GM18868 (cell line): ENCODE measurements at regions not wholly inside any gene's neighbourhood (a gene's known extent, or its start where the extent isn't known, plus 50 kb on each side); places are given as distances from the start of the nearest gene placed in this dataset.

ENCODE experiments used
- ATAC-seq: cut with Tn5 transposase; IDR thresholded peaks from one replicate; pipeline ENCODE4 v1.9.1; 2021; ENCODE audit warnings: mild to moderate bottlenecking, moderate library complexity; ENCODE audit not compliant: unreplicated experiment

- ATAC-seq, result no peak
These were observed 153.3 kb upstream of the TBL1X start for GRCh38 chrX:9311421-9312160.

- no peak for ATAC-seq
These were observed 151.7 kb upstream of the TBL1X start for GRCh38 chrX:9312922-9313867.

DNA sequence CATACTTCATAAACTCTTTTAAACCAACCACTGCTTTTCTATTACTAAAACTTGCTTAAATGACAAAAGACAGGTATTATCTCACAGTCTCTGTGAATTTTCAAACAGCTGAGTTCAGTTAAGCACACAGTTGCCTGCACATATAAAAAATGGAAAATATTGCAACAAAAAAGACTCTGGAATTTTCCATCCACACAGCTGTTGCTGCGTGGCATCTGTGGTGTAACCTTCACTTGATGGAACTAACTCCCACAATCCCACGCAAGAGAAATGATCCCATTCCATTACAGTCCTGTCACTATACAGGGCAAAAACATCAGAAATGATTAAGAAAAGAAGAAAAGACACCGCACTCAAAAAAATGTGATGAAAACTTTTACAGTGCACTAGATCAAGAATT, 149.8 kb upstream of the TBL1X start:
- ATAC-seq, result no peak

GRCh38 chrX:9316096-9316495, 148.8 kb upstream of the TBL1X start:
- ATAC-seq, result no peak

- no peak for ATAC-seq
These were observed 147.7 kb upstream of the TBL1X start for GRCh38 chrX:9317176-9317575.

- no peak for ATAC-seq
These were observed 146.6 kb upstream of the TBL1X start for GRCh38 chrX:9318213-9318612.

DNA sequence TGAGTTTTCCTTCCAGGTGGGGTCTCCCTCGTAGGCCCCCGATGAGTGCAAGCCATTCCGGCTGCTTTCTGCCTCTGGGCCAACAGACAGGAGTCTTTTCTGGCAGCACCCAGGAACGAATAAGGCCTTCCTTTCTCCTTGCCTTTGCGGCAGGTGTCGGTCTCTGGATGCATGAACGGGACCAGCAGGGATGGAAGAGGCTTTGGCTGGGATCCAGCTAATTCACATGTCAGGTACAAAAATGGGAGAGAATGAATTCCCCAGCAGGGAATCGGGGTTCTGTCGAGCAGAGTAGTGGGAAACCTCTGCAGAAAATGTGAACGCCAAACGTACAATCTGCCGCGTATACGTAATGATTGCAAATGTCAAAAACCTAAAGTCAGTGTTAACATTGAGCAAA, 146.1 kb upstream of the TBL1X start:
- no peak for ATAC-seq

DNA sequence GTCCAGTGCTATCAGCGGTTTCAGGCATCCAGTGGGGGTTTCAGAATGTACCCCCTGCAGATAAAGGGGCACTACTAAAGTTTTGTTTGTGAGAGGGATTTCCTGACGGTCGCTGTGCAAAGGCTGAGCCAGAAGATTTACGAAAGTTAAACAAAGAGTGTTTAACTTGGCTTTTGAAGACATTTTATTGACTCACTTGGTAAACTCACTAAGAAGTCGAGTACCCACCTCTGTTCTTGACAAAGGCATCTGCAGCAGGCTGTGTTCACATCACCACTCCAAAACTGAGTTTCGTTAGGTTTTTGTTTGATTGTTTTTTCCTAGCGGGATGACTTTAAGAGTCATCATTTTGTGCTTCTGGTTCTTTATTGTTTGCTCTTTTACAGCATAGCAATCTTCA, 143.9 kb upstream of the TBL1X start:
- ATAC-seq, result no peak

GRCh38 chrX:9324676-9325075, 140.2 kb upstream of the TBL1X start:
- ATAC-seq, result no peak

DNA sequence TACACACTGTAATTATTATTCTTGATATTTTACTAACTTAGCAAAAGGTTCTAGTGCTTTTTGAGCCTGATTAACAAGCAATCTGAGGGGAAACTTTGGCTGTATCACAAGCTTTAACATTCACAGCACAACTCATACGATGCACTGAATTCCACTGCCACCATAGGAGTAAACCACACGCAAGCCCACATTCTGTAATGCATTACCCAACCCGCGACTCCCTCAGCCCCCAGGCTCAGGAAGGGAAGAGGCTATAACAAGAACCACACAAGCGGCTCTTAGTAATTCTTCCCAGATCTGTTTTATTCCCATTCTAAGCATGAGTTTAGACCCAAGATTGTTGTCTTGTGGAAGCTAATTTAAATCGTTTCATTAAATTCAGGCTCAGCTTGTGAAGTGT, 138.5 kb upstream of the TBL1X start:
- no peak for ATAC-seq

- ATAC-seq, result no peak
These were observed 137.6 kb upstream of the TBL1X start for GRCh38 chrX:9327086-9327746.

DNA sequence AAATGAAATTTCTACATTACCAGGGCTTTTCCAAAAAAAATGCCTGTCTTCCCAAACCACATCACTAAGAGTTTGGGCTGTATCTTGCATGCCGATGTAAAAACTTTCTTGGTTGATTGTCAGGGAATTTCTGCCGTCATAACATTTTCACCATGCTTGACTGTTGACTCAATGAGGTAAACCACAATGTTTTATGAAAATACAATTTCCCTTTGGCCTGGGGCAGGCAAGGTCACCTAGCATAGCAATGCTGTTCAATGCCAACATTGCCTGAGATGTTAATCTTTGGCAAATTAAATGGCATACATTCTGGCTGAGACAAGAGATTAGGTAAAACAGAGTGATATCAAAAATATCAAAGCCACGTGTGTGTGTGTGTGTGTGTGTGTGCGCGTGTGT, 137.1 kb upstream of the TBL1X start:
- ATAC-seq, result no peak

DNA sequence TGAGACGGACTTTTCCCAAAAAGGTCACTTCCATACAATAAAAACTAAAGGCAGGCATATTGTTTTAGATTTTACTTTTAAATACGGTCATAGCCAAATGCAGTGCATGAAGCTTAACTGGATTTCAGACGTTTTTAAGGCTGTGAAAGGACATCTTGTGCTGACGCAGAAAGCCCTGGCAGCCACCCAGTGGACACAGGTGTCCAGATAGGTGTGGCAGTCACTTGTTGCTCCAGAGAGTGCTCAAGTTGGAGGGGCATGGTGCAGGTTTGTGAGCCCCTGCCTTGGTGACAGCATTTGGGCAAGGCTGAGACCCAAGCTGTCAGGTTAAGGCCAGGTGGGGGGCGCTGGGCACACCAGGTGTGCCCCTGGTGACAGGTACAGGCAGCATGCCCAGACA, 135.8 kb upstream of the TBL1X start:
- no peak for ATAC-seq

- ATAC-seq, result no peak
These were observed 134.4 kb upstream of the TBL1X start for GRCh38 chrX:9330249-9330982.

GRCh38 chrX:9333873-9334560, 130.8 kb upstream of the TBL1X start:
- no peak for ATAC-seq

DNA sequence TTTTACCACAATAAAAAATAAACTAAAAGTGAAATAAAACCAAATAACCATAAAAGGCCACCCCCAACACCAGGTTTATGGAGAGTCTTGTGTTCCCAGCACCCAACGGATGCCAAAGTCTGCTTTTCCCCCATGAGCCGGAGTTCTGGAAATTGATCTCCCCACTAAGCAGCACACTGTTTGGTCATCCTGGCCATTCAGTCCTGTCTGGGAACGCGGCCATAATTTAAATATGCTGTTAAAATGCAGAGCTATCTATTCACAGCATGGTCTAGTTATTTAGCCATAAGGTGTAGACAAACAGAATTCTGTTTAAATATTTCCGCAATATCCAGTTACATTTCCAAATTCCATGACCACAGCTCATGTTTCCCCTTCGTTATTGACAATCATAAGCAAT, 129.6 kb upstream of the TBL1X start:
- ATAC-seq, result no peak

DNA sequence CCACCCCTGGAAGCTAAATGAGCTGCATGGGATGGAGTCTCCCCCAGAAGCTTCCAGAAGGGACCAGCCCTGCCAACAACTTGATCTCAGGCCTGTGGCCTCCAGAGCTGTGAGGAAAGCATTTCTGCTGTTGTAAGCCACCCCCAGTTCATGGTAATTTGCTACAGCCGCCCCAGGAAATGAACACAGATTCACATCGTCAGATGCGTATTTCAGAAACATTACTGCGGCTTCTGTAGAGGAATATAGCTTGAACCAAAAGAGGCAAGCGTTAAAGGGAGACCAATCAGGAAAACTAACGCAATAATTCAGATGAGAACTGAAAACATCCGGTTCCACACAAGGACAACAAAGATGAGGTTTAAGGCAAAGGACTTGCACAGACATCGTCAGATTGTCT, 128.4 kb upstream of the TBL1X start:
- ATAC-seq, result no peak

DNA sequence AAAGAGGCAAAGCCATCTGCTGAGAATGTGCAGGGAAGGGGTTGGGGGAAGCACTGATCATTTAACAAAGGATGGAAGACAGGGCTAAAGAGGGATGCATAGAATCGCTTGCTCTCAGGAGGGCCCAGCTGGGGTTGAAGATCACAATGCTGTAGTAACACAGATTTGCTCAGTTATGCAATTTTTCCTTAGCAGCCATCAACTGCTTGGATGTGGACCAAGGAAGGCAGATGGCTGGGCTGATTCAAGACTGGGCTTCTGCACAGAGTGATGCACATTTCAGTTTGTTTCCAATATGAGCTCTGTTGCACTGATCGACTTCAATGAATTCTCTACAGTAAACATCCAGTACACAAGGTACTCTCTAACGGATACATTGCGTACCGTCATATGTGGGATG, 127.8 kb upstream of the TBL1X start:
- no peak for ATAC-seq

DNA sequence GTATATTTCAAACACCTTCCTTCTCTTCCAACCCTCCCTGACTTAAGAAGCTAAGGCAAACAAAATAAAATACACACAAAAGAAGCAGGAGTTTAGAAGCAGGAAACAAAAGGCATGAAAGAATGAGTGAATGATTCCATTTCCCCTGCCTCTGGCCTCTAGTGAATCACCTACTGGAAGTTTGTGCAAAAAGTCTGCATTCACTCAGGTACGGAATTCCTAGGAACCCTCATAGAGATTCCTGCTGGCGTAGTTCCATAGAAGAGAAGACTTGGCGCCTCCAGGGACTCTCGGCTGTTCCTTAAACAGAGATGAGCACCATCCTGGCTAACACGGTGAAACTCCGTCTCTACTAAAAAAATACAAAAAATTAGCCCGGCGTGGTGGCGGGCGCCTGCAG, 125.9 kb upstream of the TBL1X start:
- ATAC-seq, result no peak
